ENCODE measurements at regions not wholly inside any gene's neighbourhood (a gene's known extent, or its start where the extent isn't known, plus 50 kb on each side); places are given as distances from the start of the nearest gene placed in this dataset.

- H3K4me3 ChIP-seq (ENCODE audit: low read depth, low read length): no peak overlapping the region
- POLR2A ChIA-PET: no interaction called here
- no peaks in the 10 kb centered on the region for H3K27me3 ChIP-seq (ENCODE audit: control insufficient read depth, insufficient read depth, low read length)
- H3K36me3 ChIP-seq (ENCODE audit: control insufficient read depth, insufficient read depth, low read length): no peaks in the 10 kb centered on the region
- DNase-seq (ENCODE audit: low read depth): no peak
- TF ChIP-seq CTCF (IDR thresholded peaks at IDR 0.05; ENCODE audit: insufficient read depth, low read depth, low read length): no peak
- CTCF ChIA-PET: no interaction called here
Observed at GRCh38 chr3:28986922-28987321, 293.9 kb upstream of the RBMS3 start.

- no peaks in the 10 kb centered on the region for H3K36me3 ChIP-seq (ENCODE audit: control insufficient read depth, insufficient read depth, low read length)
- TF ChIP-seq CTCF (IDR thresholded peaks at IDR 0.05; ENCODE audit: insufficient read depth, low read depth, low read length): no peak
- POLR2A ChIA-PET: no interaction called here
- H3K4me3 ChIP-seq (ENCODE audit: low read depth, low read length): no peak overlapping the region
- CTCF ChIA-PET: interaction anchor here (1.0 kb wide), 1 partner anchor 9 kb away, joined by 3 read pairs; no protein-coding TSS in a partner anchor
- no peaks in the 10 kb centered on the region for H3K27me3 ChIP-seq (ENCODE audit: control insufficient read depth, insufficient read depth, low read length)
- no peak for DNase-seq (ENCODE audit: low read depth)
Observed at GRCh38 chr3:28989646-28990089, 291.2 kb upstream of the RBMS3 start.

GRCh38 chr3:28994161-28994905 lies 286.5 kb upstream of the RBMS3 start:
- ChIA-PET CTCF (no interaction called here), POLR2A (no interaction called here)
- no peak overlapping the region for H3K4me3 ChIP-seq (ENCODE audit: low read depth, low read length)

GRCh38 chr3:29004885-29005599 lies 275.8 kb upstream of the RBMS3 start:
- Histone ChIP-seq H3K4me3 (ENCODE audit: low read depth, low read length) (no peak overlapping the region), H3K27me3 (ENCODE audit: control insufficient read depth, insufficient read depth, low read length) (no peaks in the 10 kb centered on the region), H3K36me3 (ENCODE audit: control insufficient read depth, insufficient read depth, low read length) (no peaks in the 10 kb centered on the region)
- ChIA-PET POLR2A (no interaction called here), CTCF (no interaction called here)
- no peak for TF ChIP-seq CTCF (IDR thresholded peaks at IDR 0.05; ENCODE audit: insufficient read depth, low read depth, low read length)
- DNase-seq (ENCODE audit: low read depth): no peak

More at GRCh38 chr3:28994161-28994905, 286.5 kb upstream of the RBMS3 start:
- H3K27me3 ChIP-seq (ENCODE audit: control insufficient read depth, insufficient read depth, low read length): no peaks in the 10 kb centered on the region
- DNase-seq (ENCODE audit: low read depth): no peak
- TF ChIP-seq CTCF (IDR thresholded peaks at IDR 0.05; ENCODE audit: insufficient read depth, low read depth, low read length): no peak
- H3K36me3 ChIP-seq (ENCODE audit: control insufficient read depth, insufficient read depth, low read length): no peaks in the 10 kb centered on the region

GRCh38 chr3:29005862-29006261 lies 275.0 kb upstream of the RBMS3 start:
- ChIA-PET POLR2A (no interaction called here), CTCF (no interaction called here)
- DNase-seq (ENCODE audit: low read depth): no peak
- Histone ChIP-seq H3K4me3 (ENCODE audit: low read depth, low read length) (no peak overlapping the region), H3K36me3 (ENCODE audit: control insufficient read depth, insufficient read depth, low read length) (no peaks in the 10 kb centered on the region), H3K27me3 (ENCODE audit: control insufficient read depth, insufficient read depth, low read length) (no peaks in the 10 kb centered on the region)
- TF ChIP-seq CTCF (IDR thresholded peaks at IDR 0.05; ENCODE audit: insufficient read depth, low read depth, low read length): no peak

Measured in BJ (cell line).